ENCODE measurements at regions not wholly inside any gene's neighbourhood (a gene's known extent, or its start where the extent isn't known, plus 50 kb on each side); places are given as distances from the start of the nearest gene placed in this dataset.

GRCh38 chr22:27431081-27431480 lies 370.5 kb downstream of the MN1 start:
- no peak for DNase-seq
- H3K4me3 Mint-ChIP-seq: no peak overlapping the region
- Histone ChIP-seq H4K91ac (ENCODE audit: insufficient read length, low read depth, low read length) (no peak overlapping the region), H3K9me3 (ENCODE audit: control insufficient read depth, low read depth, low read length) (no peaks in the 10 kb centered on the region), H3K79me2 (ENCODE audit: insufficient read depth, low read length) (no peaks in the 10 kb centered on the region), H2BK5ac (ENCODE audit: insufficient read length, low read length) (no peak overlapping the region), H2AK5ac (ENCODE audit: insufficient read length, low read length) (no peak overlapping the region), H2BK12ac (ENCODE audit: insufficient read length, low read depth, low read length) (no peak overlapping the region), H3K4ac (ENCODE audit: low read depth, low read length) (no peak overlapping the region), H3K4me2 (ENCODE audit: insufficient read depth, insufficient read length, low read length) (no peak overlapping the region), H2AFZ (ENCODE audit: low read length) (no peak overlapping the region), H2BK120ac (ENCODE audit: low read depth, low read length, poor library complexity, severe bottlenecking) (no peak overlapping the region), H3K9ac (ENCODE audit: extremely low read depth, insufficient read length, low read length) (no peak overlapping the region), H4K20me1 (ENCODE audit: control insufficient read depth, insufficient read depth, insufficient read length) (no peaks in the 10 kb centered on the region), H3T11ph (ENCODE audit: low read length) (no peak overlapping the region), H3K27me3 (ENCODE audit: insufficient read depth, low read length) (no peaks in the 10 kb centered on the region), H4K8ac (replicated peaks; ENCODE audit: insufficient read length, low read depth, low read length) (no peak overlapping the region), H2BK15ac (ENCODE audit: low read depth, low read length) (no peak overlapping the region), H3K18ac (ENCODE audit: insufficient read length, low read depth, low read length) (no peak overlapping the region), H3K79me1 (ENCODE audit: insufficient read depth, low read depth, low read length, poor library complexity, severe bottlenecking) (no peaks in the 10 kb centered on the region), H3K14ac (ENCODE audit: insufficient read depth, low read length) (no peak overlapping the region; the same call in 1 of the 2 replicates), H3K56ac (ENCODE audit: insufficient read length, low read depth, low read length) (no peak overlapping the region), H3K23me2 (ENCODE audit: insufficient read length, low read depth, low read length, poor library complexity, severe bottlenecking) (no peaks in the 10 kb centered on the region), H2BK20ac (ENCODE audit: low read depth, low read length, poor library complexity, severe bottlenecking) (no peak overlapping the region), H3K4me1 (ENCODE audit: insufficient read depth, low read length) (no peaks in the 10 kb centered on the region), H3K23ac (ENCODE audit: insufficient read length, low read depth, low read length) (no peak overlapping the region), H4K5ac (ENCODE audit: insufficient read length, low read depth, low read length) (no peak overlapping the region), H3K27ac (ENCODE audit: insufficient read length, low read depth, low read length) (no peak overlapping the region)
- H3K36me3 Mint-ChIP-seq (ENCODE audit: insufficient read depth in 1 of 3, low read depth in 3 of 3): peaks cover 3 to 16% (median 4%) of the 10 kb centered on the region in 3 experiments; a peak in 6 of 7 replicates
- H3K9me3 Mint-ChIP-seq: peaks cover 14 to 15% of the 10 kb centered on the region in 2 experiments
- H3K4me1 Mint-ChIP-seq: peaks cover 25 to 37% of the 10 kb centered on the region in 2 experiments
- H3K27ac Mint-ChIP-seq: no peak overlapping the region
- no CpG with 5 or more reads among the region's 7 CpGs for WGBS (ENCODE audit: extremely low coverage, insufficient read length, low lambda C conversion rate)
- peaks cover 28% of the 10 kb centered on the region for H3K27me3 Mint-ChIP-seq (ENCODE audit: low read depth)
- TF ChIP-seq CTCF (conservative IDR thresholded peaks at IDR 0.05): no peak
